ENCODE measurements at regions not wholly inside any gene's neighbourhood (a gene's known extent, or its start where the extent isn't known, plus 50 kb on each side); places are given as distances from the start of the nearest gene placed in this dataset.
"Not testable (repeated sequence)": the region's sequence is repeated elsewhere in the genome, so short reads cannot be mapped to it uniquely, and the experiment has no call there.

DNA sequence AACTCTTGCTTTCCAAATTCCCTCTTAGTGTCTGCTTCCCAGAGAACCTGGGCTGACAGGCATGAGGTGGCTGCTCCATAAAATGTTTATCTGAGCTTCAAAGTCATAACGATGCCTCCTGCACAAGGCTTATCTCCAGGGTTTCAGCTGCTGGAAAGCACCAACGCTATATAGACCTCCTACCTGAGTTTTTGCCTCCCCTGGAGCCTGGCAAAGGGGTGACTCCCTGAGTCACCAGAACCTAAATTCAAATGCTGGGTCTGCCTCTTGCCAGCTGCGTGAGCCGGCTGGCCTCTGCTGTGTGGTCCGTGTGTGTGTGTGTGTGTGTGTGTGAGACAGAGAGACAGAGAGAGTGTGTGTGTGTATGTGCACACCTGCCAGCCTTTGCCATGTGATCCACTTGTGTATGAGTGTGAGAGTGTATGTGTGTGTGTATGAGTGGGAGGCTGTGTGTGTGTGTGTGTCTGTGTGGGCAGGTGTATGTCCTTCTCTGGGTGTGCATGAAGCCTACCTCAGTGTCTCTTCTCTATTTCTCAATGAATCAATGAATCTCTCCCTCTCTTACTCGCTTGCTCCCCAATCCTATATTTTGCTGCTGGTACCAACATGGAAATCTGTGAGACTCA lies 714.9 kb downstream of the MATN1 start:
- no peak for DNase-seq (ENCODE audit: low read depth in 6 of 9, low spot score in 9 of 9)

DNA sequence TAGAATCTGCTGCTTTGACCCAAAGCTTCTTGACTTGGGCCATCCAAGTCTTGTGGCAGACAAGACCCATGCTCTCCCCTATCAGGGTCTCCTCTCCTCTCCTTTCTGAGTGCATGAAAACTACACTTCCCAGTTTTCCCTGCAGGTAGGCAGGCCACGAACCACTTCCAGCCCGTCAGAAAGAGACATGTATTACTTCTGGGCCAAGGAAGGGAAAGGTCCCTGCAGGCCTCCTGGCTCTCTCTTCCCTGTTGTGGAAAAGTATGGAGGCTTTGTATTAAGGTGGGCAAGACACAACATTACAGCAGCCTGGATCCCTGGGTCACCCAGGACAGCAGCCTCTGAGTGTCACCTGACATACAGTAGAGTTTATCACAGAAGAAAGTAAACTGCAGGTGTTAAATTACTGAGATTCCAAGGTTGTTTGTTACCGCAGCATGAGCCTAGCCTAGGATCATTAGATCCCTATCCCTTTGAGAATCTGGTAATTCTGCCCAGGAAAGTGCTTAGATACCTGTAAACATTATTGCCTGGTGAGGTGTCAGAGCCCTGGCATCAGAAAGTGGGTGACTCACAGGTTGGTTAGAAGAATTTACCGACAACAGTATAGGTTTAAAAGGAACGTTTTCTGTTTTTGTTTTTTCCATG lies 717.3 kb downstream of the MATN1 start:
- WGBS = 52% methylated on average over 5 of the region's 5 CpGs
- Histone ChIP-seq H3K36me3 (ENCODE audit: control insufficient read depth in 2 of 2, insufficient read depth in 2 of 2, low read length in 1 of 2) (no peaks in the 10 kb centered on the region), H3K4me3 (ENCODE audit: low read length in 2 of 2) (no peak overlapping the region), H3K27me3 (ENCODE audit: control insufficient read depth in 2 of 2, insufficient read depth in 1 of 2, low read length in 1 of 2) (no peaks in the 10 kb centered on the region), H3K27ac (ENCODE audit: low read depth in 1 of 2, low read length in 1 of 2) (no peak overlapping the region), H3K9me3 (ENCODE audit: control insufficient read depth in 2 of 2, insufficient read depth in 1 of 2, low read length in 1 of 2) (no peaks in the 10 kb centered on the region), H3K4me1 (ENCODE audit: control insufficient read depth in 2 of 2, insufficient read depth in 2 of 2, low read length in 2 of 2) (no peaks in the 10 kb centered on the region)
- DNase-seq (ENCODE audit: low read depth in 6 of 9, low spot score in 9 of 9) = no peak

More for the DNA sequence above, 714.9 kb downstream of the MATN1 start:
- Histone ChIP-seq H3K4me1 (ENCODE audit: control insufficient read depth in 2 of 2, insufficient read depth in 2 of 2, low read length in 2 of 2) (no peaks in the 10 kb centered on the region), H3K27me3 (ENCODE audit: control insufficient read depth in 2 of 2, insufficient read depth in 1 of 2, low read length in 1 of 2) (no peaks in the 10 kb centered on the region), H3K36me3 (ENCODE audit: control insufficient read depth in 2 of 2, insufficient read depth in 2 of 2, low read length in 1 of 2) (no peaks in the 10 kb centered on the region), H3K4me3 (ENCODE audit: low read length in 2 of 2) (no peak overlapping the region), H3K27ac (ENCODE audit: low read depth in 1 of 2, low read length in 1 of 2) (no peak overlapping the region), H3K9me3 (ENCODE audit: control insufficient read depth in 2 of 2, insufficient read depth in 1 of 2, low read length in 1 of 2) (no peaks in the 10 kb centered on the region)
- WGBS = 76% methylated on average over 6 of the region's 6 CpGs

DNA sequence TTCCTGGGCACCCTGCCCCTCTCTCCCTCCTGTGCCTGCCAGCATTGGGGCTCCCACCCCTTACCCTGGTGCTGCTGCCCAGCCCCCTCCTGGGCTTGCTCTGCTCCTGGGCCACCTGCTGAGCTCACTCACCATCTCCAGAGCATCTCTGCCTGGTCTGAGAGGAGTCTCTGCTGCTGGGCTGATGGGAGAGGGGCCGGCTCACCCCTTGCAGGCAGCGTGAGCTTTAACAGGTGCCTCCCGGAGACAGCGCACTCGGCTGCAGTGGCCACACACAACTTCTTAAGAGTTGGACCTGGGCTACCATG lies 721.7 kb downstream of the MATN1 start:
- WGBS = 83% methylated on average over 5 of the region's 5 CpGs
- no peaks in the 10 kb centered on the region for H3K4me1 ChIP-seq (ENCODE audit: control insufficient read depth in 2 of 2, insufficient read depth in 2 of 2, low read length in 2 of 2)
- no peak overlapping the region for H3K27ac ChIP-seq (ENCODE audit: low read depth in 1 of 2, low read length in 1 of 2)
- H3K9me3 ChIP-seq (ENCODE audit: control insufficient read depth in 2 of 2, insufficient read depth in 1 of 2, low read length in 1 of 2) = no peaks in the 10 kb centered on the region
- no peaks in the 10 kb centered on the region for H3K27me3 ChIP-seq (ENCODE audit: control insufficient read depth in 2 of 2, insufficient read depth in 1 of 2, low read length in 1 of 2)
- H3K4me3 ChIP-seq (ENCODE audit: low read length in 2 of 2) = no peak overlapping the region
- DNase-seq (ENCODE audit: low read depth in 6 of 9, low spot score in 9 of 9) = no peak
- H3K36me3 ChIP-seq (ENCODE audit: control insufficient read depth in 2 of 2, insufficient read depth in 2 of 2, low read length in 1 of 2) = no peaks in the 10 kb centered on the region

DNA sequence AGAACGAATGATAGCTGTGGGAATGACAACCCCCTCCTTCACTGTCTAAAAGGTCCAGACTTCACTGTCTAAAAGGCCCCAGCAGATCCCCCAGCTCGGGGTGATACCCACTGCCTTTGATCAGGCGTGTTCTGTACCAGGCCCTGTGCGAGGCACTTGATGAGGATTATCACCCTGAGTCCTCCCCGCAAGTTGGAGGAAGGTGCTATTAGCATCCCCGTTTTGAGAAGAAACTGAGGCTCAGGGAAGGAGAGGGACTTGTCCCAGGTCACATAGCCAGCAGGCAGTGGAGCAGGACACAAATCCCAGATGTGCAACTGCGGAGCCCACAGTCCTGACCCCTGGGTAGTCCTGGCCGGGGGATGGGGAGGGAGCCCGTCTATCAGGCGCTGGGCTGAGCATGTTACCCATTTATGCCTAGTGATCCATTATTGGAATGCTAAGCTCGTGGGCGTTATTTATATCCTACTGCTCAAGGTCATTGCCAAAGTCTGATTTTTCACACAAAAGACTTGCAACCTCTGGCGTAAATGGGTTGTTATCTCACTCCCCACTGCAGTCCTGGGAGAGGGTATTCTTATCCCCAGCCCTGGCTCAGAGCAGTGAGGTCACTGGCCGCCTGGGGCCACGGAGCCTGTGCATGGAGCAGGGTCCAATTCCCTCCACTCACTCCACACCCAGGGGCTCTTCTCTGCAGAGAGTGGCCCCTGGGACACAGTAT lies 722.2 kb downstream of the MATN1 start:
- no peaks in the 10 kb centered on the region for H3K9me3 ChIP-seq (ENCODE audit: control insufficient read depth in 2 of 2, insufficient read depth in 1 of 2, low read length in 1 of 2)
- 82% methylated on average over 15 of the region's 15 CpGs for WGBS
- no peaks in the 10 kb centered on the region for H3K36me3 ChIP-seq (ENCODE audit: control insufficient read depth in 2 of 2, insufficient read depth in 2 of 2, low read length in 1 of 2)
- no peaks in the 10 kb centered on the region for H3K4me1 ChIP-seq (ENCODE audit: control insufficient read depth in 2 of 2, insufficient read depth in 2 of 2, low read length in 2 of 2)
- H3K27ac ChIP-seq (ENCODE audit: low read depth in 1 of 2, low read length in 1 of 2) = no peak overlapping the region
- no peak overlapping the region for H3K4me3 ChIP-seq (ENCODE audit: low read length in 2 of 2)
- no peak for DNase-seq (ENCODE audit: low read depth in 6 of 9, low spot score in 9 of 9)
- no peaks in the 10 kb centered on the region for H3K27me3 ChIP-seq (ENCODE audit: control insufficient read depth in 2 of 2, insufficient read depth in 1 of 2, low read length in 1 of 2)

DNA sequence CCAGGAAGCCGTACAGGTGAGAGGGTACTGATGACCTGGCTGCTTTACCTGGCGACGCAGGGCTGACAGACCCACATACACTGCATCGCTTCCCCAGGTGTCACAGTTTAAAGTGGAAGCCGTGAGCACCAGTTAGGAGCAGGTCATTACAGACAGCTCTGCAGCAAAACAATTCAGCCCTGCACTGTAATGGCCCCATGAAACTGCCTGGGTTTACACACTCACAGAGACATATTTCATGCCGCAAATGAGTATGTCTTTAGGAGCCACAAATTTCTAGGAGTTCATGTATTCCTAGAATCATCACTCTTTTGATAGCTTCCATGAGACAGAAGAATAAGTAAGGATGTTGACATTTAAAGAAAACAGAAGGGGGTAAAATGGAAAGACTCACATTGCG lies 723.1 kb downstream of the MATN1 start:
- H3K4me3 ChIP-seq (ENCODE audit: low read length in 2 of 2) = no peak overlapping the region
- WGBS = 92% methylated on average over 7 of the region's 7 CpGs
- H3K27me3 ChIP-seq (ENCODE audit: control insufficient read depth in 2 of 2, insufficient read depth in 1 of 2, low read length in 1 of 2) = no peaks in the 10 kb centered on the region
- no peaks in the 10 kb centered on the region for H3K9me3 ChIP-seq (ENCODE audit: control insufficient read depth in 2 of 2, insufficient read depth in 1 of 2, low read length in 1 of 2)
- no peak overlapping the region for H3K27ac ChIP-seq (ENCODE audit: low read depth in 1 of 2, low read length in 1 of 2)
- no peaks in the 10 kb centered on the region for H3K36me3 ChIP-seq (ENCODE audit: control insufficient read depth in 2 of 2, insufficient read depth in 2 of 2, low read length in 1 of 2)
- no peaks in the 10 kb centered on the region for H3K4me1 ChIP-seq (ENCODE audit: control insufficient read depth in 2 of 2, insufficient read depth in 2 of 2, low read length in 2 of 2)
- no peak for DNase-seq (ENCODE audit: low read depth in 6 of 9, low spot score in 9 of 9)

DNA sequence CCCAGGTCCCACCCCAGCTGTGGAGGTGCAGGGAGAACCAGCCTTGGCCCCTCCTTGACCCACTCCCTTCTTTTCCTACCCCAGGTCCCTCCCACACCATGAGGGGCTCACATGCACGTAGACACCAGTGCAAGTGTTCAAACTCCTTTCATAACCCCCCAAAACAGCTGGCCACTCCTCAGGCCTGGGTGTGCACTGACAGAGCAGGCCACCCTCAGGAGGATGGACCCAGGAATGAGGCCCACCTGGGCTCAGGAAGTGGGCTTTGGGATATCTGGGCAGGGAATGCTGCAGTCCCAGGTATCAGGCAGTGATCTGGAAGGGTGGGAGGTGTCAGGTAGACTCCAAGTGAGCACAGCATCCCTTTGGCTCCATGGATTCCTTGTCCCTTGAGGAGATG lies 723.8 kb downstream of the MATN1 start:
- Histone ChIP-seq H3K27ac (ENCODE audit: low read depth in 1 of 2, low read length in 1 of 2) (no peak overlapping the region), H3K9me3 (ENCODE audit: control insufficient read depth in 2 of 2, insufficient read depth in 1 of 2, low read length in 1 of 2) (no peaks in the 10 kb centered on the region), H3K27me3 (ENCODE audit: control insufficient read depth in 2 of 2, insufficient read depth in 1 of 2, low read length in 1 of 2) (no peaks in the 10 kb centered on the region), H3K4me3 (ENCODE audit: low read length in 2 of 2) (no peak overlapping the region), H3K4me1 (ENCODE audit: control insufficient read depth in 2 of 2, insufficient read depth in 2 of 2, low read length in 2 of 2) (no peaks in the 10 kb centered on the region), H3K36me3 (ENCODE audit: control insufficient read depth in 2 of 2, insufficient read depth in 2 of 2, low read length in 1 of 2) (no peaks in the 10 kb centered on the region)
- WGBS = 98% methylated on average over 1 of the region's 1 CpG
- DNase-seq (ENCODE audit: low read depth in 6 of 9, low spot score in 9 of 9) = no peak

DNA sequence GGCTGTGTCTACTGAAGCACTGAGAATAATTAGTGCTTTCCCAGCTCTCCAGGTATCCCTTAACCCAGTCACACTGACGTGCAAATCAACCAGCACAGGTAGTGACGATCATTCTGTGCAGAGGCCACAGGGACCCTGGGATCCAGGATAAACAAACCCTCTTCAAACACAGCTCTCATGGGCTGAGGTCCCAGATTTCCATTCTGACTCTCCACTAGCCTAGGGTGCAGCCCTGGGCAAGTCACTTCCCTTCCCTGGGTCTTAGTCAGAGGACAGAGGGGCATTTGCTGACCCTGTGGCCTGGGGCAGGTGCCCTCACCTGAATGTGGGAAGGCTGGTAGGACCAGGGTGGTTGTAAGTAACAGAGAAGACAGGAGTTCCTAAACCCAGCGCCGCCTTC lies 724.7 kb downstream of the MATN1 start:
- no peak overlapping the region for H3K4me3 ChIP-seq (ENCODE audit: low read length in 2 of 2)
- WGBS = 93% methylated on average over 4 of the region's 4 CpGs
- DNase-seq (ENCODE audit: low read depth in 6 of 9, low spot score in 9 of 9) = no peak

DNA sequence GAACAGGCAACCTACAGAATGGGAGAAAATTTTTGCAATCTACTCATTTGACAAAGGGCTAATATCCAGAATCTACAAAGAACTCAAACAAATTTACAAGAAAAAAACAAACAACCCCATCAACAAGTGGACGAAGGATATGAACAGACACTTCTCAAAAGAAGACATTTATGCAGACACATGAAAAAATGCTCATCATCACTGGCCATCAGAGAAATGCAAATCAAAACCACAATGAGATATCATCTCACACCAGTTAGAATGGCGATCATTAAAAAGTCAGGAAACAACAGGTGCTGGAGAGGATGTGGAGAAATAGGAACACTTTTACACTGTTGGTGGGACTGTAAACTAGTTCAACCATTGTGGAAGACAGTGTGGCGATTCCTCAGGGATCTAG lies 725.6 kb downstream of the MATN1 start:
- not testable (repeated sequence) for H3K27ac ChIP-seq (ENCODE audit: low read depth in 1 of 2, low read length in 1 of 2); DNase-seq (ENCODE audit: low read depth in 6 of 9, low spot score in 9 of 9); H3K36me3 ChIP-seq (ENCODE audit: control insufficient read depth in 2 of 2, insufficient read depth in 2 of 2, low read length in 1 of 2); H3K4me3 ChIP-seq (ENCODE audit: low read length in 2 of 2); H3K9me3 ChIP-seq (ENCODE audit: control insufficient read depth in 2 of 2, insufficient read depth in 1 of 2, low read length in 1 of 2); H3K4me1 ChIP-seq (ENCODE audit: control insufficient read depth in 2 of 2, insufficient read depth in 2 of 2, low read length in 2 of 2); H3K27me3 ChIP-seq (ENCODE audit: control insufficient read depth in 2 of 2, insufficient read depth in 1 of 2, low read length in 1 of 2)
- WGBS = 98% methylated on average over 1 of the region's 3 CpGs

More for the DNA sequence above, 724.7 kb downstream of the MATN1 start:
- H3K36me3 ChIP-seq (ENCODE audit: control insufficient read depth in 2 of 2, insufficient read depth in 2 of 2, low read length in 1 of 2) = no peaks in the 10 kb centered on the region
- H3K9me3 ChIP-seq (ENCODE audit: control insufficient read depth in 2 of 2, insufficient read depth in 1 of 2, low read length in 1 of 2) = no peaks in the 10 kb centered on the region
- no peak overlapping the region for H3K27ac ChIP-seq (ENCODE audit: low read depth in 1 of 2, low read length in 1 of 2)
- H3K27me3 ChIP-seq (ENCODE audit: control insufficient read depth in 2 of 2, insufficient read depth in 1 of 2, low read length in 1 of 2) = no peaks in the 10 kb centered on the region
- H3K4me1 ChIP-seq (ENCODE audit: control insufficient read depth in 2 of 2, insufficient read depth in 2 of 2, low read length in 2 of 2) = no peaks in the 10 kb centered on the region

DNA sequence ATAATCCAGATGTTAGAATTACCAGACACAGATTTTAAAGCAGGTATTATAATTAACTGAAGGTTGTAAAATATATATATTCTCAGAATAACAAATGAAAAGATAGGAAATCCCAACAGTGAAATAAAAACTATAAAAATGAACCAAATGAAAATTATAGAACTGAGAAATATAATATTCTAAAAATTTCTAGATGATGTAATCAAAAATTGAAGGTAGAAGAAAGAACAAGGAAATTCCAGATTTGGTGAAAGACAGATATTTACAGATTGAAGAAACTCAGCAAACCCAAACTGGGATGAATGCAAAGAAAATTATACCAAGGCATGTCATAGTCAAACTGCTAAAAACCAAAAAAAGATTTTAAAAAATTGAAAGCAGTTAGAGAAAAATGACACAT lies 729.4 kb downstream of the MATN1 start:
- Histone ChIP-seq H3K27me3 (ENCODE audit: control insufficient read depth in 2 of 2, insufficient read depth in 1 of 2, low read length in 1 of 2) (no peaks in the 10 kb centered on the region), H3K36me3 (ENCODE audit: control insufficient read depth in 2 of 2, insufficient read depth in 2 of 2, low read length in 1 of 2) (no peaks in the 10 kb centered on the region), H3K9me3 (ENCODE audit: control insufficient read depth in 2 of 2, insufficient read depth in 1 of 2, low read length in 1 of 2) (peaks cover 0 to 8% of the 10 kb centered on the region in 2 donors), H3K4me1 (ENCODE audit: control insufficient read depth in 2 of 2, insufficient read depth in 2 of 2, low read length in 2 of 2) (no peaks in the 10 kb centered on the region), H3K4me3 (ENCODE audit: low read length in 2 of 2) (no peak overlapping the region), H3K27ac (ENCODE audit: low read depth in 1 of 2, low read length in 1 of 2) (no peak overlapping the region)
- DNase-seq (ENCODE audit: low read depth in 6 of 9, low spot score in 9 of 9) = no peak
